Hepatocyte (in vitro differentiated cells): ENCODE measurements at regions not wholly inside any gene's neighbourhood (a gene's known extent, or its start where the extent isn't known, plus 50 kb on each side); places are given as distances from the start of the nearest gene placed in this dataset.

Experiments used
- DNase-seq: peaks from one replicate; pipeline ENCODE4 v3.0.0-alpha.2; 2016; ENCODE audit warnings: low spot score
- H2AFZ ChIP-seq: fragments of 200-600 bp; sonication (generic); 2 replicates; pipeline ENCODE4 v1.6.0; 2016; ENCODE audit warnings: antibody characterized with exemption, mild to moderate bottlenecking
- H3K27ac ChIP-seq: fragments of 200-600 bp; sonication (generic); 2 replicates; pipeline ENCODE4 v1.5.1; 2016; ENCODE audit warnings: mild to moderate bottlenecking
- H3K27me3 ChIP-seq: fragments of 200-600 bp; sonication (generic); 2 replicates; pipeline ENCODE4 v1.6.1; 2016
- H3K36me3 ChIP-seq: fragments of 200-600 bp; sonication (generic); replicated peaks from 2 replicates; pipeline ENCODE4 v1.5.1; 2016; ENCODE audit warnings: low read depth; ENCODE audit not compliant: insufficient read depth
- H3K4me1 ChIP-seq: fragments of 200-600 bp; sonication (generic); 2 replicates; pipeline ENCODE4 v1.5.1; 2016; ENCODE audit warnings: mild to moderate bottlenecking, moderate library complexity; ENCODE audit not compliant: insufficient read depth
- H3K4me2 ChIP-seq: fragments of 200-600 bp; sonication (generic); 2 replicates; pipeline ENCODE4 v1.6.0; 2016
- H3K4me3 ChIP-seq: fragments of 200-600 bp; sonication (generic); 2 replicates; pipeline ENCODE4 v1.5.1; 2016; ENCODE audit warnings: mild to moderate bottlenecking
- H3K79me2 ChIP-seq: fragments of 200-600 bp; sonication (generic); 2 replicates; pipeline ENCODE4 v1.6.0; 2017; ENCODE audit warnings: mild to moderate bottlenecking
- H3K9me2 ChIP-seq: fragments of 200-600 bp; sonication (generic); replicated peaks from 2 replicates; pipeline ENCODE4 v1.6.0; 2017; ENCODE audit warnings: mild to moderate bottlenecking; ENCODE audit not compliant: insufficient read depth
- H3K9me3 ChIP-seq: fragments of 200-600 bp; sonication (generic); 2 replicates; pipeline ENCODE4 v1.5.1; 2016; ENCODE audit warnings: low read depth, mild to moderate bottlenecking
- H4K20me1 ChIP-seq: fragments of 200-600 bp; sonication (generic); 2 replicates; pipeline ENCODE4 v1.6.0; 2016; ENCODE audit warnings: mild to moderate bottlenecking; ENCODE audit not compliant: insufficient read depth, poor library complexity, severe bottlenecking
- EZH2 ChIP-seq: fragments of 200-600 bp; sonication (generic); IDR thresholded peaks from 2 replicates; pipeline ENCODE4 v1.6.1; 2016; ENCODE audit warnings: antibody characterized with exemption, mild to moderate bottlenecking, borderline replicate concordance
- EZH2phosphoT487 ChIP-seq: fragments of 200-600 bp; sonication (generic); IDR thresholded peaks from one replicate; pipeline ENCODE4 v1.6.1; 2018; ENCODE audit warnings: antibody characterized with exemption, mild to moderate bottlenecking, low read depth, moderate library complexity; ENCODE audit not compliant: unreplicated experiment, severe bottlenecking
- WGBS: methylation state at CpG from one replicate; pipeline ENCODE4 v1.1.6; 2016; ENCODE audit warnings: low lambda C conversion rate; ENCODE audit errors: missing lambda C conversion rate; 5-methylcytosine and 5-hydroxymethylcytosine counted together
- TF ChIP-seq, protein P1 (sequence below): fragments of 200-600 bp; sonication (generic); IDR thresholded peaks from 2 replicates; pipeline ENCODE4 v1.5.1; 2016; ENCODE audit warnings: antibody characterized with exemption, mild to moderate bottlenecking; ENCODE audit not compliant: poor library complexity

DNA sequence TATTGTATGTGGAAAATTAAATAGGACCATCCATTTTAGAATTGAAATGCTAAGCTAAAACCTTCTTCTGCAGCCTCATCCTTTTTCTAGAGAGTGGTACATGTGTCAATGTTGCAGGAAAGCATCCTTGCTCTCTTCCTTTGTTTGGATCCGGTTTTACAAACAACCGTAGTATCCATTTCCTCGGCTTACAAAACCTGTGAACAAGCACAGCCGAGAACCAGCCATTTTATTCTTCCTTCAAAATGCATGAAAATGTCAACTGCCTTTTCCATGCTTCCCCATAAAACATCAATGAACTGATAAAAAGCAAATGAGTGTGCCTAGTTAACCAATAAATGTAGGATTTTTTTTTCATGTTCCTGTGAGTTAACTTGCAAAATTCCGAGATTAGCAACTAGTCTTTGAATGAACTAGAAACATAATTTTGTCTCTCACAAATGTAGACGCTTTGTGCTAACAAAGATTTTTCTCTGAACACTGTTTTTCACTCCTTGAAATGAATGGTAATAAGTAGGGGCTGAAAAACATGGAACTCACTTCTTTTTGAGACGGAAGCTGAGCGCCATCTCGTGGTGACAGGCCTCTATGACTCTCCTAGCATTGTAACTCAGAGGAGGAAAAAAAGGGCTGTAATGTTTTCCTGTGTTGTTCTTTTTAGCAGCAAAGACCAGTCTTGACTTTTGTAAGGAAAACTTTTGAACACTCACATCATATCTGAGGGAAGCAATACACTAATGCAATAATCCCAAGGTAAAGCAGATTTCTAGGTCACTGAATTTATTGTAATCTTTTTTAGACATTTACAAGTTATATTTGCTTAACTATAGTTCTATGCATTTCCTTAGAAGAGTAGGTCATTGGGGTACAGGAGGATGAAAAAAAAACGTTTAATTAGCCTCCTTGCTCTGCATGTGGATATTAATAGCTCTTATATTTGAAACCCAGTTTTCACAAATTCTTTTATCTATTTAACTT is 157.4 kb upstream of the FOXG1 start:
- H3K4me3 ChIP-seq: no peak overlapping the region
- H3K9me2 ChIP-seq: no peaks in the 10 kb centered on the region
- H4K20me1 ChIP-seq: no peaks in the 10 kb centered on the region
- H3K79me2 ChIP-seq: no peaks in the 10 kb centered on the region
- DNase-seq: peak; percentile 81
- peak overlapping the region; percentile 42 for H3K4me2 ChIP-seq
- H3K36me3 ChIP-seq: no peaks in the 10 kb centered on the region
- no peaks in the 10 kb centered on the region for H3K27me3 ChIP-seq
- H3K4me1 ChIP-seq: no peaks in the 10 kb centered on the region
- 30% methylated on average over 10 of the region's 10 CpGs for WGBS
- no peaks in the 10 kb centered on the region for H3K9me3 ChIP-seq
- TF ChIP-seq, protein P1, sequence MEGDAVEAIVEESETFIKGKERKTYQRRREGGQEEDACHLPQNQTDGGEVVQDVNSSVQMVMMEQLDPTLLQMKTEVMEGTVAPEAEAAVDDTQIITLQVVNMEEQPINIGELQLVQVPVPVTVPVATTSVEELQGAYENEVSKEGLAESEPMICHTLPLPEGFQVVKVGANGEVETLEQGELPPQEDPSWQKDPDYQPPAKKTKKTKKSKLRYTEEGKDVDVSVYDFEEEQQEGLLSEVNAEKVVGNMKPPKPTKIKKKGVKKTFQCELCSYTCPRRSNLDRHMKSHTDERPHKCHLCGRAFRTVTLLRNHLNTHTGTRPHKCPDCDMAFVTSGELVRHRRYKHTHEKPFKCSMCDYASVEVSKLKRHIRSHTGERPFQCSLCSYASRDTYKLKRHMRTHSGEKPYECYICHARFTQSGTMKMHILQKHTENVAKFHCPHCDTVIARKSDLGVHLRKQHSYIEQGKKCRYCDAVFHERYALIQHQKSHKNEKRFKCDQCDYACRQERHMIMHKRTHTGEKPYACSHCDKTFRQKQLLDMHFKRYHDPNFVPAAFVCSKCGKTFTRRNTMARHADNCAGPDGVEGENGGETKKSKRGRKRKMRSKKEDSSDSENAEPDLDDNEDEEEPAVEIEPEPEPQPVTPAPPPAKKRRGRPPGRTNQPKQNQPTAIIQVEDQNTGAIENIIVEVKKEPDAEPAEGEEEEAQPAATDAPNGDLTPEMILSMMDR: peak; percentile 90
- TF ChIP-seq EZH2phosphoT487: no peak
- no peak overlapping the region for H3K27ac ChIP-seq
- no peak overlapping the region for H2AFZ ChIP-seq

DNA sequence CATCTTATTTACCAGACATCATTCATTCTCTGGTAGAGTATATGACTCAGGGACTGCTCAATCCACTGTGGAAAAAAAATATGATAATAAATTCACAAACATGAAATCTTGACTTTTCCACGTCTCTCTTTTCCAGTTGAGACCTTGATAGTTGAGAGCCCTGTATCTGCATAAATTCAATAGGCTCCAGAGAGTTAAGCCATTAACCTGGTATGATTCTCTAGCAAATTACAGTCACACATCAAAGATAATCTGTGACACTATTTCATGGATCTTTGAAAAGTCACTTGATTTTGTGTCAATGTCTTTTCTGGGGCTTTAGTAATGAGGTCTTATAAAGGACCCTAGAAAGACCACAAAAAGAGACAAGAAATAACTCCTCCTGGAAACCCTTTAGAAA is 154.2 kb upstream of the FOXG1 start:
- Histone ChIP-seq H3K9me3 (no peaks in the 10 kb centered on the region), H3K4me3 (no peak overlapping the region), H3K27me3 (no peaks in the 10 kb centered on the region), H2AFZ (no peak overlapping the region), H3K4me2 (no peak overlapping the region), H3K36me3 (no peaks in the 10 kb centered on the region), H4K20me1 (no peaks in the 10 kb centered on the region), H3K4me1 (no peaks in the 10 kb centered on the region), H3K9me2 (no peaks in the 10 kb centered on the region), H3K79me2 (no peaks in the 10 kb centered on the region), H3K27ac (no peak overlapping the region)
- WGBS: 50% methylated on average over 1 of the region's 1 CpG
- no peak for TF ChIP-seq EZH2
- TF ChIP-seq, protein P1: no peak
- TF ChIP-seq EZH2phosphoT487: no peak
- no peak for DNase-seq

DNA sequence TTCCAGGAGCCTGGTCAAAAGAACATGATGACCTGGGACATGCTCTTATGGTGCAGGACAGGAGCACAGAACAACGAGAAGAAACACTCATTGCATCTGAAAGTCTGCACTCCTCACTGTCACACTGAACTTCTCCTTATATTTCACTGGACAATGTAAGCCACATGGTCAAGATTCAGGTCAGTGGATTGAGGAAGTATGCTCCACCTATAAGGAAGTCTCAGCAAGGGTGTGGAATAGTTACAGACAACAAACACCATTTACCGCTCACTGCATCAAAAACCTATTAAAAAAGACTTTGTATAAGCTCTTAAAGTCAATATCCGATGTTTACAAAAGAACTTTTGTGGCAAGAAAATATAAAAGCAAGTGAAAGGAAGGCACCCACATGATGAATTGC is 153.1 kb upstream of the FOXG1 start:
- no peaks in the 10 kb centered on the region for H4K20me1 ChIP-seq
- no peak overlapping the region for H2AFZ ChIP-seq
- H3K27ac ChIP-seq: no peak overlapping the region
- WGBS: 88% methylated on average over 3 of the region's 3 CpGs
- no peak for TF ChIP-seq EZH2phosphoT487
- no peaks in the 10 kb centered on the region for H3K9me3 ChIP-seq
- H3K79me2 ChIP-seq: no peaks in the 10 kb centered on the region
- H3K4me3 ChIP-seq: no peak overlapping the region
- no peaks in the 10 kb centered on the region for H3K36me3 ChIP-seq
- DNase-seq: no peak
- H3K4me1 ChIP-seq: no peaks in the 10 kb centered on the region
- no peaks in the 10 kb centered on the region for H3K27me3 ChIP-seq
- no peak overlapping the region for H3K4me2 ChIP-seq
- H3K9me2 ChIP-seq: no peaks in the 10 kb centered on the region

DNA sequence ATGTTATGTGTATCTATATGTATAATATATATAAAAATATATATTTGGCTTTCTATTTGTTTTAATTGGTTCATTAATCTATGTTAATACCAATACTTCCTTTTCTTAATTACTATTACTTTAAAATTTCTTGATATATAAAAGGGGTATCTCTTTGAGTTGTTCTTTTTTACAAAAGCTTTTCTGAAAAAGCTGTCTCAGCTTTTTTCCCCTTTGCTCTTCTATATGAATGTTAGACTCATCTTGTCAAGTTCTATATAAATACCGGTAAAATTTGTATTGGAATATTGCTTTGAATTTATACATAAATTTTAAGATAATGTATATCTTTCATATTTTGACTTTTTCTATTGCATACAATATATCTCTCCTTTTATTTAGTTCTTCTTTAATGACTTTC is 139.8 kb upstream of the FOXG1 start:
- H3K9me3 ChIP-seq: no peaks in the 10 kb centered on the region
- H3K27me3 ChIP-seq: no peaks in the 10 kb centered on the region
- H3K4me1 ChIP-seq: no peaks in the 10 kb centered on the region
- no peak overlapping the region for H3K27ac ChIP-seq
- no peak overlapping the region for H2AFZ ChIP-seq
- H3K4me2 ChIP-seq: no peak overlapping the region
- DNase-seq: no peak
- 45% methylated on average over 1 of the region's 1 CpG for WGBS
- H3K9me2 ChIP-seq: no peaks in the 10 kb centered on the region
- no peaks in the 10 kb centered on the region for H3K79me2 ChIP-seq
- H3K4me3 ChIP-seq: no peak overlapping the region
- no peaks in the 10 kb centered on the region for H4K20me1 ChIP-seq
- TF ChIP-seq, protein P1: no peak
- TF ChIP-seq EZH2phosphoT487 (no peak), EZH2 (no peak)
- no peaks in the 10 kb centered on the region for H3K36me3 ChIP-seq
